Endothelial cell of umbilical vein (primary cell): ENCODE measurements at regions not wholly inside any gene's neighbourhood (a gene's known extent, or its start where the extent isn't known, plus 50 kb on each side); places are given as distances from the start of the nearest gene placed in this dataset.

Experiments
- BruUV-seq: library from RNA; stranded (reverse); fragments of 400-500 nt; replicated peaks from 2 replicates; lab custom pipeline; 2021; lab: Mats Ljungman, UMichigan
- CTCF ChIA-PET: fragments of 300-600, 350-600 bp; sonication (Branson Sonifier 250); formaldehyde crosslinking; loops from one replicate; lab custom pipeline; 2021; ENCODE audit warnings: antibody characterized with exemption, inconsistent platforms; lab: Charles Lee
- POLR2A ChIA-PET: fragments of 300-600, 350-600 bp; sonication (Branson Sonifier 250); formaldehyde crosslinking; loops from one replicate; lab custom pipeline; 2021; ENCODE audit warnings: antibody characterized with exemption, inconsistent platforms; lab: Charles Lee
- DNase-seq: peaks from one replicate; pipeline ENCODE4 v3.0.0-alpha.2; 2011; ENCODE audit warnings: low read depth, low spot score
- FAIRE-seq: peaks from 2 replicates; lab custom pipeline; 2011; peaks lifted over from hg19 to GRCh38; lab: Jason Lieb, UNC
- H2AFZ ChIP-seq: 2 replicates; pipeline ENCODE4 v1.6.0; 2012; ENCODE audit warnings: low read depth, low read length, control low read depth, inconsistent platforms
- H3K27ac ChIP-seq: 2 replicates; pipeline ENCODE4 v1.5.1; 2011; ENCODE audit warnings: low read depth, mild to moderate bottlenecking, control low read depth, low read length, moderate library complexity; ENCODE audit not compliant: insufficient read depth
- H3K27me3 ChIP-seq, 2 experiments: 2 replicates each; pipeline versions ENCODE4 v1.6.0 to v1.6.1; 2011; ENCODE audit warnings: low read length in 2 of 2, mixed read lengths in 1 of 2; ENCODE audit not compliant: control insufficient read depth in 2 of 2, insufficient read depth in 2 of 2
- H3K36me3 ChIP-seq, 2 experiments: 2 replicates in 1 of 2; 3 replicates in 1 of 2; pipeline ENCODE4 v1.5.1; 2011; ENCODE audit warnings: low read length in 2 of 2, mild to moderate bottlenecking in 1 of 2, moderate library complexity in 1 of 2; ENCODE audit not compliant: control insufficient read depth in 2 of 2, insufficient read depth in 2 of 2; ENCODE audit errors: extremely low read depth in 1 of 2
- H3K4me1 ChIP-seq: 3 replicates; pipeline ENCODE4 v1.5.1; 2011; ENCODE audit warnings: mild to moderate bottlenecking, low read length; ENCODE audit not compliant: control insufficient read depth, insufficient read depth; ENCODE audit errors: extremely low read depth
- H3K4me2 ChIP-seq: 2 replicates; pipeline ENCODE4 v1.6.1; 2011; ENCODE audit warnings: low read length, control low read depth, mixed read lengths; ENCODE audit not compliant: insufficient read depth
- H3K4me3 ChIP-seq, 3 experiments: fragments of 200-600 bp in 1 of 3; sonication (generic), shearing (Covaris generic) in 1 of 3; replicated peaks in 1 of 3; 2 replicates each; pipeline ENCODE4 v1.5.1; 2011 to 2016; ENCODE audit warnings: control low read depth in 3 of 3, low read length in 3 of 3, mild to moderate bottlenecking in 2 of 3, inconsistent platforms in 1 of 3, low read depth in 1 of 3, moderate library complexity in 1 of 3; ENCODE audit not compliant: insufficient read depth in 1 of 3
- H3K79me2 ChIP-seq: 2 replicates; pipeline ENCODE4 v1.6.0; 2012; ENCODE audit warnings: low read length, inconsistent platforms; ENCODE audit not compliant: control insufficient read depth, insufficient read depth
- H3K9ac ChIP-seq: replicated peaks from 2 replicates; pipeline ENCODE3; 2011; ENCODE audit warnings: low read length, control low read depth; ENCODE audit not compliant: insufficient read depth; ENCODE audit errors: extremely low read depth
- H3K9me1 ChIP-seq: replicated peaks from 3 replicates; pipeline ENCODE4 v1.6.0; 2011; ENCODE audit warnings: mild to moderate bottlenecking, low read length; ENCODE audit not compliant: control insufficient read depth, insufficient read depth; ENCODE audit errors: extremely low read depth
- H3K9me3 ChIP-seq: replicated peaks from 2 replicates; pipeline ENCODE4 v1.5.1; 2012; ENCODE audit warnings: low read length, inconsistent platforms; ENCODE audit not compliant: control insufficient read depth, insufficient read depth
- H4K20me1 ChIP-seq: replicated peaks from 2 replicates; pipeline ENCODE3; 2011; ENCODE audit warnings: mild to moderate bottlenecking, low read length; ENCODE audit not compliant: control insufficient read depth, insufficient read depth; ENCODE audit errors: extremely low read depth
- CTCF ChIP-seq, 2 donors: IDR thresholded peaks; 1 replicate in 1 of 2; 2 replicates in 1 of 2; pipeline ENCODE4 v1.5.1; 2011; ENCODE audit warnings: low read length in 2 of 2, mild to moderate bottlenecking in 2 of 2, moderate library complexity in 2 of 2, control low read depth in 1 of 2, inconsistent platforms in 1 of 2, low read depth in 1 of 2; ENCODE audit not compliant: insufficient read depth in 1 of 2; ENCODE audit errors: extremely low read depth in 1 of 2
- EZH2 ChIP-seq: IDR thresholded peaks from 2 replicates; pipeline ENCODE4 v1.6.1; 2012; ENCODE audit warnings: borderline replicate concordance, low read depth, mild to moderate bottlenecking, moderate library complexity, low read length, inconsistent platforms; ENCODE audit not compliant: severe bottlenecking
- FOS ChIP-seq: IDR thresholded peaks from 2 replicates; pipeline ENCODE4 v1.6.1; 2011; ENCODE audit warnings: mild to moderate bottlenecking, low read length, moderate library complexity, borderline replicate concordance; ENCODE audit not compliant: insufficient read depth
- GATA2 ChIP-seq: IDR thresholded peaks from 2 replicates; pipeline ENCODE4 v1.7.0; 2011; ENCODE audit warnings: low read depth, mild to moderate bottlenecking, moderate library complexity, mixed read lengths, low read length; ENCODE audit not compliant: insufficient read length, insufficient read depth
- JUN ChIP-seq: IDR thresholded peaks from 2 replicates; pipeline ENCODE4 v1.6.1; 2011; ENCODE audit warnings: borderline replicate concordance, low read depth; ENCODE audit not compliant: insufficient read length, insufficient read depth
- MYC ChIP-seq: IDR thresholded peaks from one replicate; pipeline ENCODE4 v1.6.1; 2011; ENCODE audit warnings: mild to moderate bottlenecking, low read depth, low read length
- POLR2A ChIP-seq: IDR thresholded peaks from 2 replicates; pipeline ENCODE4 v1.6.1; 2012; ENCODE audit warnings: low read depth, mild to moderate bottlenecking, control low read depth, low read length
- POLR2AphosphoS5 ChIP-seq: IDR thresholded peaks from 2 replicates; pipeline ENCODE4 v1.6.1; 2012; ENCODE audit warnings: low read depth, mild to moderate bottlenecking, control low read depth, low read length, moderate library complexity; ENCODE audit not compliant: insufficient read depth
- dilution Hi-C: fragments of 300-500 bp; cut with MboI; formaldehyde crosslinking; loops from one replicate; pipeline ENCODE4 v1.15.0; 2019; ENCODE audit warnings: low sequenced_read_pairs; ENCODE audit not compliant: extremely low pct_ligation_motif_present
- intact Hi-C: fragments of 100-400 bp; cut with micrococcal nuclease; formaldehyde crosslinking; loops from one replicate; pipeline ENCODE4 v1.10.0; 2022
- TF ChIP-seq, protein P1 (sequence below): IDR thresholded peaks from 2 replicates; pipeline ENCODE4 v1.6.1; 2011; ENCODE audit not compliant: insufficient read depth, insufficient read length

- no TSS peak for BruUV-seq
- TF ChIP-seq, protein P1, sequence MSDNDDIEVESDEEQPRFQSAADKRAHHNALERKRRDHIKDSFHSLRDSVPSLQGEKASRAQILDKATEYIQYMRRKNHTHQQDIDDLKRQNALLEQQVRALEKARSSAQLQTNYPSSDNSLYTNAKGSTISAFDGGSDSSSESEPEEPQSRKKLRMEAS = no peak
- TF ChIP-seq CTCF (IDR thresholded peaks at IDR 0.05; ENCODE audit: extremely low read depth in 1 of 2, insufficient read depth in 1 of 2, low read depth in 1 of 2, low read length in 2 of 2) (no peak), EZH2 (no peak), POLR2AphosphoS5 (no peak), POLR2A (no peak), FOS (no peak), MYC (no peak), JUN (no peak), GATA2 (no peak)
- H3K9me3 ChIP-seq = no peaks in the 10 kb centered on the region
- H2AFZ ChIP-seq = no peak overlapping the region
- H3K27ac ChIP-seq = no peak overlapping the region
- H3K27me3 ChIP-seq = no peaks in the 10 kb centered on the region
- no peaks in the 10 kb centered on the region for H4K20me1 ChIP-seq
- no peaks in the 10 kb centered on the region for H3K9me1 ChIP-seq
- FAIRE-seq = no peak
- POLR2A ChIA-PET = no interaction called here
- no peaks in the 10 kb centered on the region for H3K4me1 ChIP-seq
- H3K4me3 ChIP-seq = no peak overlapping the region
- no peaks in the 10 kb centered on the region for H3K79me2 ChIP-seq
- H3K36me3 ChIP-seq = no peaks in the 10 kb centered on the region
- DNase-seq = no peak
- dilution Hi-C loops (no loop called here), intact Hi-C loops (no loop called here)
- no peak overlapping the region for H3K9ac ChIP-seq
- CTCF ChIA-PET = no interaction called here
- no peak overlapping the region for H3K4me2 ChIP-seq
Measured at GRCh38 chr5:13609504-13609903, 335.0 kb downstream of the DNAH5 start.
